Astrocyte of the cerebellum (primary cell): ENCODE measurements at regions not wholly inside any gene's neighbourhood (a gene's known extent, or its start where the extent isn't known, plus 50 kb on each side); places are given as distances from the start of the nearest gene placed in this dataset.
"Not testable (repeated sequence)": the region's sequence is repeated elsewhere in the genome, so short reads cannot be mapped to it uniquely, and the experiment has no call there.

Source experiments
- DNase-seq: peaks from one replicate; pipeline ENCODE4 v3.0.0-alpha.2; 2011; ENCODE audit warnings: low read depth
- H3K4me3 ChIP-seq: 2 replicates; pipeline ENCODE4 v1.5.1; 2011; ENCODE audit warnings: mild to moderate bottlenecking, low read depth, low read length, moderate library complexity
- in situ Hi-C: cut with HindIII; loops from 2 replicates; pipeline ENCODE4 v1.10.0; 2017; ENCODE audit warnings: low sequenced_read_pairs
- TF ChIP-seq, protein P1 (sequence below): IDR thresholded peaks from 2 replicates; pipeline ENCODE4 v1.5.1; 2012; ENCODE audit warnings: low read length, low read depth, moderate library complexity, mild to moderate bottlenecking; ENCODE audit errors: missing control alignments

DNA sequence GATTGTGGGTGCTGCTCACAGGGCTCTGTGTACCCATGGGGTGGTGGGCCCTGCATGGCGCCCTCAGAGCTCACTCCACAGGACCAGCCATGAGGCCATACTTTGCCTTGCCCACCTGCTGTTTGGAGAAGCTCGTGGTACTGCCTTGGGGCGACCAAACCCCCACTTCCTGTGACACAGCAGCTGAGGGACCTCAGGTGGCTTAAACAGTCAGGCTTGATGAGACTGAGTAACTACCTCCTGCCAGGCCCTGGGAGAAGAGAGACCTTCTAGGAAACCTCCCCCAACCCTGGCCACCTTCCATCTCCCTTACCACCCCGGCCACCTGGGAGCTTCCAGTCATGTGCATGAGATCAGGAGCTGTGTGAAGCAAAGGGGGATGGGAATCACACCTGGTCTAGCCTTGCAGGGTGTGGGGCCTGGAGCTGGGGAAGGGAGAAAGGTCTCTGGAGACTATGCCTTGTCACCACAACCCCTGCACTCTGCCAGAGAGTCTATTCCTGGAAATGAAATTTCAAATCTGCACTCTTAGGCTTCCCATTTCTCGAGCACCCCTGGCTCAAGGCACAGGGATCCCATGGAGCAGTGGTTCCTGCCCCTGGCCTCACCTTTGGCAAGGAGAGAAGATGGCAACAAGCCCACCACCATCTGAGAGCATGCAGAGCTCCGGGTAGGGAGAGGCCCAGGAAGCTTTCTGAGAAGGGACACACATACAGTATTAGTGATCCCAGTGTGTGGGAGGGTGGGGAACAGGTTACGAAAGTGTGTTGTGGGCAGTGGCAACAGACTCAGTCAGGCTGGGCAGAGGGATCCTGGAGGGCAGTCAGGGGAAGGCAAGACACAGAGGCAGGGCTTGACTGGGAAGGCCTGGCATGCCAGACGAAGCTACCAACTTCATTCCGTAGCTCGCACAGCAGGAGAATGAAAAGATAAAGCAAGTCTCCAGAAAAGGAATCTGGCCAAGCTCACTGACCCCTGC is 125.0 kb downstream of the URI1 start:
- TF ChIP-seq, protein P1, sequence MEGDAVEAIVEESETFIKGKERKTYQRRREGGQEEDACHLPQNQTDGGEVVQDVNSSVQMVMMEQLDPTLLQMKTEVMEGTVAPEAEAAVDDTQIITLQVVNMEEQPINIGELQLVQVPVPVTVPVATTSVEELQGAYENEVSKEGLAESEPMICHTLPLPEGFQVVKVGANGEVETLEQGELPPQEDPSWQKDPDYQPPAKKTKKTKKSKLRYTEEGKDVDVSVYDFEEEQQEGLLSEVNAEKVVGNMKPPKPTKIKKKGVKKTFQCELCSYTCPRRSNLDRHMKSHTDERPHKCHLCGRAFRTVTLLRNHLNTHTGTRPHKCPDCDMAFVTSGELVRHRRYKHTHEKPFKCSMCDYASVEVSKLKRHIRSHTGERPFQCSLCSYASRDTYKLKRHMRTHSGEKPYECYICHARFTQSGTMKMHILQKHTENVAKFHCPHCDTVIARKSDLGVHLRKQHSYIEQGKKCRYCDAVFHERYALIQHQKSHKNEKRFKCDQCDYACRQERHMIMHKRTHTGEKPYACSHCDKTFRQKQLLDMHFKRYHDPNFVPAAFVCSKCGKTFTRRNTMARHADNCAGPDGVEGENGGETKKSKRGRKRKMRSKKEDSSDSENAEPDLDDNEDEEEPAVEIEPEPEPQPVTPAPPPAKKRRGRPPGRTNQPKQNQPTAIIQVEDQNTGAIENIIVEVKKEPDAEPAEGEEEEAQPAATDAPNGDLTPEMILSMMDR, result no peak
- no peak for DNase-seq
- in situ Hi-C loops, result no loop called here
- H3K4me3 ChIP-seq, result no peak overlapping the region

DNA sequence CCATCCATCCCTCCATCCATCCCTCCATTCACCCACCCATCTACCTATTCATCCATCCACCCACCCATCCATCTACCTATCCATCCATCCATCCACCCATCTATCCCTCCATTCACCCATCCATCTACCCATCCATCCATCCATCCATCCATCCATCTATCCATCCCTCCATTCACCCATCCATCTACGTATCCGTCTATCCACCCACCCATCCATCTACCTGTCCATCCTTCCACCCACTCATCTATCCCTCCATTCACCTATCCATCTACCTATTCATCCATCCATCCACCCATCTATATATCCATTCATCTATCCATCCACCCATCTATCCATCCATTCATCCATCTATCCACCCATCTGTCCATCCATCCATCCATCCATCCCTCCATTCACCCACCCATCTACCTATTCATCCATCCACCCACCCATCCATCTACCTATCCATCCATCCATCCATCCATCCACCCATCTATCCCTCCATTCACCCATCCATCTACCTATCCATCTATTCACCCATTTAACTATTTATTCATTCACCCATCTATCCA is 126.0 kb downstream of the URI1 start:
- H3K4me3 ChIP-seq, DNase-seq, in situ Hi-C loops: not testable (repeated sequence)

DNA sequence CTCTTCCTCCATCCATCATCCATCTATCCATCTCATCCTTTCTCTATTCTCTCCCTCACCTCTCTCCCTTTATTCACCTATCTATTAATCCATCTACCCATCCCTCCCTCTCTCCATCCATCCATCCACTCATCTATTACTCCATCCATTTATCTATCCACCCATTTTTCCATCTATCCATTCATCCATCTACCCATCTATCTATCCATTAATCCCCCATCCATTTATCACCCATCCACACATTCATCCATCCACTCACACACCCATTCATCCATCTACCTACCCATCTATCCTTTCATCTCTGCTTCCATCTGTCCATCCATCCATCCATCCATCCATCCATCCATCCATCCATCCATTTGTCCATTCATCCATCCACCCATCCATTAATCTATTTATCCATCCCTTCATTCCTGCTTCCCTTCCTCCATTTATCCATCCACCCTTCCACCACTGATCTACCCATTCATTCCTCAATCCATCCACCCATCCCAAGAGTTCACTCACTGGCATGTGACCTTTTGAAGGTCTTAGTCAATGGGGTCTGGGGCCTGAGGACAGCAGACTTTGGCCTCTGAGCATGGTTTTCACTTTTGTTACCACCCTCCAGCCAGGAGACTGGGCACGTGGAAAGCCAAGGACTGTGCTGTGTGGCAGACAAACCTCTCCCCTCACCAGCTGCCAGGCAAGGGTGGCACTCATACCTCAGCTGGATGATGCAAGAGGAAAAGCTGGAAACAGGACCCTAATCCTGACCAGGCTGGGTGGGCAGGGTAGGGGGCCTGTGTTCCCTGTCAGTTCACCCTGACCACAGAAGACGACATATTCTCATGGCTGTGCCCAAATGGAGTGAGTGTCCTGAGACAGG is 126.7 kb downstream of the URI1 start:
- DNase-seq, result no peak
- TF ChIP-seq, protein P1, result no peak
- in situ Hi-C loops, result no loop called here
- no peak overlapping the region for H3K4me3 ChIP-seq

GRCh38 chr19:30069535-30070197 is 127.6 kb downstream of the URI1 start:
- TF ChIP-seq, protein P1, result no peak
- no peak overlapping the region for H3K4me3 ChIP-seq
- DNase-seq, result no peak
- in situ Hi-C loops, result no loop called here

DNA sequence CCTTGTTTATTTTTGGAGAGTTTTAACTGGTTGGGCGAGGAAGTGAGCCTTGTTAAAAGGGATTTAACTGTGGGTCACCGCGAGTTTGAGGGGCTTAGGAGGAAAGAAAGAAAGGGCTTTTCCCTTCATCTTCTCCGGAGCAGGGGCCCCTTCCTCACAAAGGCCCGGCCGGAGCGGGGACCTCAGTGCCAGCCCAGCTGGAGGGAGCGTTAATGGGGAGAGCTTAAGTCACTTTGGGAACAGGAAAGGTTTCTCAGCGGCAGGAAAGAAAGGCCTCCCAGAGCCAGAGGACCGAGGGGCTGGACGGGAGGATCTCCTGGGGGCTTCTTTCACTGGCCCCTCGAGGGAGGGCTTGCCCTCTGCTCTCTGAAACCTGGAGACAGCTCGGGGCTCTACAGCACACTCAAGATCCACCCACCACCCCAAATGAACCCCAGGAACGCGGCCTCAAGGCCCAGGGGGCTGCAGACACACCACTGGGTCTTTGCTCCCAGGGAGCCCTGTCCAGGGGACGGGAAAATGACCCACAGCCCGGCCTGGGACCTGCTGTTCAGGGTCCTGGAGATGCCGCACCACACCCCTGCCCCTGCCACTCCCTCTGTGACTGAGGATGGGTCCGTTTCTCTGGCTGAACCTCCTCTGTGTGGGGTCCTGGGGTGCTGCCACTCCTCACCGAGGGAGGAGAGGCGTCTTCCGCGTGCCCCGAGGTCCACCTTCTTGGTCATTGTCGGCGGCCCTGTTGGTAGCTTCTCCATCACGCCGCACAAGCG is 128.3 kb downstream of the URI1 start:
- TF ChIP-seq, protein P1, result no peak
- H3K4me3 ChIP-seq, result no peak overlapping the region
- in situ Hi-C loops, result no loop called here
- no peak for DNase-seq

DNA sequence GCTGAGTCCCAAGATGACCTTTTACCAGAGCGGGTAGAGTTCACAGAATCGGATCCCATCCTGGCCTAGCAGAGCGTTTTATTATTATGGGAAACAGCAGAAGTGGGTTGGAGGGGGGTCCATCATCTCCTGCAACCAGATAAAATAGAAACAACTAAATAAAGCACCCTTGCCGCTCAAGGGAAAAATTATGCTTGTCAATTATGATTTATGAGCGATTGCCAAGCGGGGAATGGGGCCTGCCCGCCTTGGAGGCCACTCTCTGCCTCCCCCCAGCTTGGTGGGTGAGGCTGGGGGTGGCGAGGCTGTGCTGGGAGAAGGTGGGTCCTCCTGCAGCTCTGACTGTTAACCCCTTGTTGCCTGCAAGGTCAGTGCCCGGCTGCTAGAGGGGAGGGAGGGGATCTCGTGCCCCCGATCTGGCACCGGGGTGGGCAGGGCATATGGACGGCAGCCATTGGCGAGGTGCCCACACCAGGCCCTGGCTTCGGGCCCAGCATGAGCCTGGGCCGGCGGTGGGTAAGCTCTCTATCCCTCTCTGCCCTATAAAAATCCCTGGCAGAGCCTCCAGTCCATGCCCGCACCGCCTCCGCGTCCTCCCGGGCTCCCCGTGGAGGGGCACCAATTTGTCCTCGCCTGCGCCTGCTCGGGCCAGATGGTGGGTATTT is 129.1 kb downstream of the URI1 start:
- no peak for DNase-seq
- TF ChIP-seq, protein P1, result no peak
- H3K4me3 ChIP-seq, result no peak overlapping the region
- in situ Hi-C loops, result no loop called here
